Glutamatergic neuron (in vitro differentiated cells): ENCODE measurements at regions not wholly inside any gene's neighbourhood (a gene's known extent, or its start where the extent isn't known, plus 50 kb on each side); places are given as distances from the start of the nearest gene placed in this dataset.
"Not testable (repeated sequence)": the region's sequence is repeated elsewhere in the genome, so short reads cannot be mapped to it uniquely, and the experiment has no call there.

Experiments
- DNase-seq: peaks from one replicate; pipeline ENCODE4 v3.0.0; 2022
- H3K27ac Mint-ChIP-seq: one replicate; pipeline ENCODE4 v1.8.0; 2020; ENCODE audit warnings: mild to moderate bottlenecking, mixed read lengths, inconsistent platforms; ENCODE audit not compliant: unreplicated experiment
- H3K27me3 Mint-ChIP-seq: one replicate; pipeline ENCODE4 v1.8.0; 2020; ENCODE audit warnings: mild to moderate bottlenecking, moderate library complexity, mixed read lengths, inconsistent platforms; ENCODE audit not compliant: unreplicated experiment
- H3K36me3 Mint-ChIP-seq: one replicate; pipeline ENCODE4 v1.8.0; 2020; ENCODE audit warnings: mild to moderate bottlenecking, mixed read lengths, inconsistent platforms; ENCODE audit not compliant: unreplicated experiment
- H3K4me1 Mint-ChIP-seq: one replicate; pipeline ENCODE4 v1.8.0; 2020; ENCODE audit warnings: mild to moderate bottlenecking, low read depth, mixed read lengths, inconsistent platforms; ENCODE audit not compliant: unreplicated experiment
- H3K4me3 Mint-ChIP-seq: one replicate; pipeline ENCODE4 v1.8.0; 2020; ENCODE audit warnings: mild to moderate bottlenecking, mixed read lengths, inconsistent platforms; ENCODE audit not compliant: unreplicated experiment
- H3K9me3 Mint-ChIP-seq: one replicate; pipeline ENCODE4 v1.8.0; 2020; ENCODE audit warnings: mild to moderate bottlenecking, moderate library complexity, mixed read lengths, inconsistent platforms; ENCODE audit not compliant: unreplicated experiment
- CTCF ChIP-seq: fragments of 200-600 bp; sonication (generic); IDR thresholded peaks from one replicate; pipeline ENCODE4 v1.5.0; 2021; ENCODE audit not compliant: partially characterized antibody, unreplicated experiment

GRCh38 chr1:98286656-98287055 lies 365.8 kb upstream of the DPYD start:
- Mint-ChIP-seq H3K36me3 (no peaks in the 10 kb centered on the region), H3K4me1 (no peaks in the 10 kb centered on the region), H3K27ac (no peak overlapping the region), H3K27me3 (no peaks in the 10 kb centered on the region), H3K4me3 (no peak overlapping the region), H3K9me3 (no peaks in the 10 kb centered on the region)
- no peak for TF ChIP-seq CTCF
- DNase-seq, result no peak

GRCh38 chr1:98285286-98285685 lies 364.5 kb upstream of the DPYD start:
- H3K4me1 Mint-ChIP-seq, H3K4me3 Mint-ChIP-seq, H3K27me3 Mint-ChIP-seq, H3K36me3 Mint-ChIP-seq, H3K9me3 Mint-ChIP-seq, DNase-seq, H3K27ac Mint-ChIP-seq: not testable (repeated sequence)

- Mint-ChIP-seq H3K4me3 (no peak overlapping the region), H3K36me3 (no peaks in the 10 kb centered on the region), H3K9me3 (no peaks in the 10 kb centered on the region), H3K27me3 (no peaks in the 10 kb centered on the region), H3K4me1 (peaks cover 9% of the 10 kb centered on the region), H3K27ac (no peak overlapping the region)
- no peak for DNase-seq
- no peak for TF ChIP-seq CTCF
These were observed 359.2 kb upstream of the DPYD start for GRCh38 chr1:98280049-98280448.

GRCh38 chr1:98278055-98278454 lies 357.2 kb upstream of the DPYD start:
- H3K4me3 Mint-ChIP-seq, result no peak overlapping the region
- no peak overlapping the region for H3K27ac Mint-ChIP-seq
- peaks cover 9% of the 10 kb centered on the region for H3K4me1 Mint-ChIP-seq
- H3K27me3 Mint-ChIP-seq, result no peaks in the 10 kb centered on the region
- no peak for DNase-seq
- no peaks in the 10 kb centered on the region for H3K36me3 Mint-ChIP-seq
- TF ChIP-seq CTCF, result no peak
- no peaks in the 10 kb centered on the region for H3K9me3 Mint-ChIP-seq

GRCh38 chr1:98277118-98277517 lies 356.3 kb upstream of the DPYD start:
- H3K4me1 Mint-ChIP-seq, result peaks cover 9% of the 10 kb centered on the region

More at GRCh38 chr1:98277118-98277517, 356.3 kb upstream of the DPYD start:
- no peak for TF ChIP-seq CTCF
- no peak overlapping the region for H3K4me3 Mint-ChIP-seq
- H3K36me3 Mint-ChIP-seq, result no peaks in the 10 kb centered on the region
- no peak overlapping the region for H3K27ac Mint-ChIP-seq
- DNase-seq, result no peak
- no peaks in the 10 kb centered on the region for H3K9me3 Mint-ChIP-seq
- peaks cover under 1% of the 10 kb centered on the region for H3K27me3 Mint-ChIP-seq
